ENCODE measurements at regions not wholly inside any gene's neighbourhood (a gene's known extent, or its start where the extent isn't known, plus 50 kb on each side); places are given as distances from the start of the nearest gene placed in this dataset.
"Not testable (repeated sequence)": the region's sequence is repeated elsewhere in the genome, so short reads cannot be mapped to it uniquely, and the experiment has no call there.

GRCh38 chr12:45504316-45505010 lies 225.0 kb upstream of the ARID2 start:
- H3K4me3 ChIP-seq (ENCODE audit: low read depth, poor library complexity, severe bottlenecking) = no peak overlapping the region
- DNase-seq (ENCODE audit: low spot score in 2 of 2) = no peak
- 82 to 86% methylated on average over 6 of the region's 6 CpGs for WGBS, 2 donors
- no peak for TF ChIP-seq CTCF (IDR thresholded peaks at IDR 0.05)
- no peak for TF ChIP-seq POLR2A (IDR thresholded peaks at IDR 0.05)
- intact Hi-C loops (cut with DNase I; ENCODE audit: low total_unique reads) = no loop called here

- intact Hi-C loops (cut with DNase I; ENCODE audit: low total_unique reads) = no loop called here
- TF ChIP-seq CTCF (IDR thresholded peaks at IDR 0.05) (no peak), POLR2A (IDR thresholded peaks at IDR 0.05) (no peak)
These were observed 220.3 kb upstream of the ARID2 start for GRCh38 chr12:45509187-45509586.

GRCh38 chr12:45509621-45510020 lies 219.9 kb upstream of the ARID2 start:
- TF ChIP-seq POLR2A (IDR thresholded peaks at IDR 0.05) (no peak), CTCF (IDR thresholded peaks at IDR 0.05) (no peak)
- intact Hi-C loops (cut with DNase I; ENCODE audit: low total_unique reads) = no loop called here
- H3K4me3 ChIP-seq (ENCODE audit: low read depth, poor library complexity, severe bottlenecking) = no peak overlapping the region
- DNase-seq (ENCODE audit: low spot score in 2 of 2) = no peak
- WGBS, 2 donors = 87 to 92% methylated on average over 1 of the region's 1 CpG

More at GRCh38 chr12:45509187-45509586, 220.3 kb upstream of the ARID2 start:
- DNase-seq (ENCODE audit: low spot score in 2 of 2) = no peak
- WGBS, 2 donors = 70 to 77% methylated on average over 2 of the region's 2 CpGs
- no peak overlapping the region for H3K4me3 ChIP-seq (ENCODE audit: low read depth, poor library complexity, severe bottlenecking)

- no peak overlapping the region for H3K4me3 ChIP-seq (ENCODE audit: low read depth, poor library complexity, severe bottlenecking)
- intact Hi-C loops (cut with DNase I; ENCODE audit: low total_unique reads) = no loop called here
- DNase-seq (ENCODE audit: low spot score in 2 of 2) = no peak
- TF ChIP-seq CTCF (IDR thresholded peaks at IDR 0.05) (no peak), POLR2A (IDR thresholded peaks at IDR 0.05) (no peak)
- 90 to 93% methylated on average over 3 of the region's 3 CpGs for WGBS, 2 donors
These were observed 212.1 kb upstream of the ARID2 start for GRCh38 chr12:45517381-45517780.

- 41 to 43% methylated on average over 10 of the region's 10 CpGs for WGBS, 2 donors
- intact Hi-C loops (cut with DNase I; ENCODE audit: low total_unique reads) = no loop called here
- no peak for DNase-seq (ENCODE audit: low spot score in 2 of 2)
These were observed 210.9 kb upstream of the ARID2 start for GRCh38 chr12:45518291-45519235.

GRCh38 chr12:45522227-45522626 lies 207.3 kb upstream of the ARID2 start:
- DNase-seq (ENCODE audit: low spot score in 2 of 2) = no peak
- TF ChIP-seq CTCF (IDR thresholded peaks at IDR 0.05) (no peak), POLR2A (IDR thresholded peaks at IDR 0.05) (no peak)
- H3K4me3 ChIP-seq (ENCODE audit: low read depth, poor library complexity, severe bottlenecking) = no peak overlapping the region

More at GRCh38 chr12:45518291-45519235, 210.9 kb upstream of the ARID2 start:
- no peak overlapping the region for H3K4me3 ChIP-seq (ENCODE audit: low read depth, poor library complexity, severe bottlenecking)
- TF ChIP-seq POLR2A (IDR thresholded peaks at IDR 0.05) = no peak

GRCh38 chr12:45526823-45527222 lies 202.7 kb upstream of the ARID2 start:
- H3K4me3 ChIP-seq (ENCODE audit: low read depth, poor library complexity, severe bottlenecking); intact Hi-C loops (cut with DNase I; ENCODE audit: low total_unique reads); DNase-seq (ENCODE audit: low spot score in 2 of 2): not testable (repeated sequence)
- 62 to 70% methylated on average over 1 of the region's 1 CpG for whole genome bisulfite sequencing, 2 donors

More at GRCh38 chr12:45522227-45522626, 207.3 kb upstream of the ARID2 start:
- intact Hi-C loops (cut with DNase I; ENCODE audit: low total_unique reads) = no loop called here
- WGBS, 2 donors = 72 to 85% methylated on average over 2 to 3 of the region's 3 CpGs
